ENCODE measurements at regions not wholly inside any gene's neighbourhood (a gene's known extent, or its start where the extent isn't known, plus 50 kb on each side); places are given as distances from the start of the nearest gene placed in this dataset.

DNA sequence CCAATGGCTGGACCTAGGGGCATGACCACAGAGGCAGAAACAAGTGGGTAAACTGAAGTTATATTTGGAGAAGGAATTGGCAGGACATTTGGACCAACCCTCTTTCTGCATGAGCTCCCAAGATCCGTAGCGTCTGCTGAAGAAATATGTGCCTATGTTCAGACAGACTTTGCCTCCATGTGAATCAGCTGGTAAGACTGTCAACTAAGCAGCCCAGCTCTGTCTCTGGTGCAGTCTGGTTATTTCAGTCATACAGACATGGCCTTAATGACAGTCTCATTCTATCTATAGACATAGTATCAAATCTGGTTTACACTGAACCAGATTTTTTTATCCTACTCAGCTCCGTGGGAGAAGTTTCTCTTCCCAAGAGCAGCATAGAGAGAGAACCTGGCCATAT, 63.1 kb upstream of the PBX1 start:
- TF ChIP-seq, protein P1, sequence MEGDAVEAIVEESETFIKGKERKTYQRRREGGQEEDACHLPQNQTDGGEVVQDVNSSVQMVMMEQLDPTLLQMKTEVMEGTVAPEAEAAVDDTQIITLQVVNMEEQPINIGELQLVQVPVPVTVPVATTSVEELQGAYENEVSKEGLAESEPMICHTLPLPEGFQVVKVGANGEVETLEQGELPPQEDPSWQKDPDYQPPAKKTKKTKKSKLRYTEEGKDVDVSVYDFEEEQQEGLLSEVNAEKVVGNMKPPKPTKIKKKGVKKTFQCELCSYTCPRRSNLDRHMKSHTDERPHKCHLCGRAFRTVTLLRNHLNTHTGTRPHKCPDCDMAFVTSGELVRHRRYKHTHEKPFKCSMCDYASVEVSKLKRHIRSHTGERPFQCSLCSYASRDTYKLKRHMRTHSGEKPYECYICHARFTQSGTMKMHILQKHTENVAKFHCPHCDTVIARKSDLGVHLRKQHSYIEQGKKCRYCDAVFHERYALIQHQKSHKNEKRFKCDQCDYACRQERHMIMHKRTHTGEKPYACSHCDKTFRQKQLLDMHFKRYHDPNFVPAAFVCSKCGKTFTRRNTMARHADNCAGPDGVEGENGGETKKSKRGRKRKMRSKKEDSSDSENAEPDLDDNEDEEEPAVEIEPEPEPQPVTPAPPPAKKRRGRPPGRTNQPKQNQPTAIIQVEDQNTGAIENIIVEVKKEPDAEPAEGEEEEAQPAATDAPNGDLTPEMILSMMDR (IDR thresholded peaks at IDR 0.05), result no peak
- no peak for TF ChIP-seq POLR2AphosphoS5 (IDR thresholded peaks at IDR 0.05; ENCODE audit: insufficient read depth in 1 of 2, low read depth in 1 of 2)
- TF ChIP-seq POLR2A (IDR thresholded peaks at IDR 0.05), result no peak
